NCI-H1048 (cell line): ENCODE measurements at regions not wholly inside any gene's neighbourhood (a gene's known extent, or its start where the extent isn't known, plus 50 kb on each side); places are given as distances from the start of the nearest gene placed in this dataset.
"Not testable (repeated sequence)": the region's sequence is repeated elsewhere in the genome, so short reads cannot be mapped to it uniquely, and the experiment has no call there.

Source experiments
- DNase-seq: peaks from one replicate; lab custom pipeline; 2025; lab: John Stamatoyannopoulos, UW

DNA sequence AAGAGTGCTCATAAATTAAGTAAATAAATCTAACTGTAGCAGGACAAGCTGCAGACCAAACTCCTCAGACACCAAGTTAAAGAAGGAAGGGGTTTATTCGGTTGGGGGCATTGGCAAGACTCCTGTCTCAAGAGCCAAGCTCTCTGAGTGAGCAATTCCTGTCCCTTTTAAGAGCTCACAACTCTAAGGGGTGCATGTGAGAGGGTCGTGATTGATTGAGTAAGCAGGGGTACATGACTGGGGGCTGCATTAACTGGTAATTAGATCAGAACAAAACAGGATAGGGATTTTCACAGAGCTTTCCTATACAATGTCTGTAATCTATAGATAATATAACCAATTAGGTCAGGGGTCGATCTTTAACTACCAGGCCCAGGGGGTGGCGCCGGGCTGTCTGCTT, 318.1 kb upstream of the TECRL start:
- DNase-seq: not testable (repeated sequence)

DNA sequence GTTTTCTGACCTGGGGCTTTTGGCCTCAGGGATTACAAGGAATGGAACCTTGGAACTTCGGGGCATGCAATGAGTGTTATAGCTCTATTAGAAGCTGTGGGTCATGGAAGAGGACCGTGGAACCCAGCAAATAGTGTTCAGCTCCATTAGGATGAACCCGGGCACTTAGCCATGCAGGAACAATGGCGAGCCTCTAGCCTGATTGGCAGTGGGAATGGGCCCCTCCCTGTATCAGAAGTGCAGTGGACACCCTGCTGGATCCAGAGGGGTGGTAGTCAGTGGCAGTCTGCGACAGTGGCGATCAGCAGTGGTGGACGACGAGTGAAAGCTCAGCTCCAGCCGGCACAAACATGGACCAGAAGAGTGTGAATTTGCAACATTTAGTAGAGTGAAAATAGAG, 315.4 kb upstream of the TECRL start:
- no peak for DNase-seq

DNA sequence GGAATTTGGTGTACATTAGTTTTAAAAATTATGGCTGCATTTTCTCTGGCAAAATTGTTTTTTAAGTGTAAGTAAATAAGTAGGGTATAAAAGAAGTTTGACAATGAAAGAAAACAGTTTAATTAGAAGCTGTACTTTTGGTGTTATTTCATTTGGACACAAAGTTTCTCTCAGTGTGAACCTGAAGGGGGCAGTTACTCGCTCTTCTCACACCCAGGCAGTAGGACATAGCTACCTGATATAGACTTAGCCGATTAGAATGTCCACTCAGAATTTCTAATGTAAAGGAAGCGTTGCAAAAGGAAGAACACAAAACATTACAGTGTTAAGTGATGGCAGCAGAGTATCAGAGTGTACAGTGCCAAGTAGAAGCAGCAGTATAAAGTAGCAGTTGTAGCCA, 311.9 kb upstream of the TECRL start:
- DNase-seq: no peak

DNA sequence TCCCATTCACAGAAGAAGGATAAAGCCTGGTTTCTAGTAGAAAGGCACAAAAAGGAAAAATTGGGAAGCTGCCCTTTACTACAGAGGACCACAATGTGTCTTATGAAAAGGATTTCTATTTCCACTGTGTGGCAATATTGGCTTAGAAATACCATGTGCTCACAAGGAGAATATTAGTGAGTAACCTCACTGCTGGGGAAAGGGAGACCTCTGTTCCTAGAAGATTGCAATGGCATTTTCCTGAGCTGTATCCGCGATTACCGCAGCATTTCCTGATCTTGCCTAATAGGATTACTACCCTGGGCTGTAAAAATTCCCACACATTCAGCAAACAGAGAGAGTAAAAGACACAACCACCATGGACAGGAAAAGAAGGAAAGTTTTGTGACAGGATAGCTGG, 308.8 kb upstream of the TECRL start:
- DNase-seq: no peak

DNA sequence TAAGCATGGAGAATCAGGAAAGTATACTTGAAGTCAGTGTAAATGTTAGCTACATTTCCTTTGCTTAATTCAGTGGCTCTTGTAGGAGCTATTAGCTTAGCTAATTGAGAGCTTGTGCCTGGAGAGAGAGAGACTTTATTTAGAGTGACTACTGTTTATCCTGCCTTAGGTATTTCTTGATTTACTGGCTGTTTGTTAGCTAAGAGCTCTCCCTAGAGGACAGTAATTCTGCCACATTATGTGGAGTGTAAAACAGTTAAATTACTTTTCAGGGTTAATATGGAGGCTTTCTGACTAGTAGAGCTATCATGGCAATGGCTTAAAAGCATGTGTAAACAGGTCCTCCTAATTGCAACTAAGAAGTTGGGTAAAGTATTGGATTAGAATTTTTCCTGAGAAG, 306.5 kb upstream of the TECRL start:
- DNase-seq: no peak

DNA sequence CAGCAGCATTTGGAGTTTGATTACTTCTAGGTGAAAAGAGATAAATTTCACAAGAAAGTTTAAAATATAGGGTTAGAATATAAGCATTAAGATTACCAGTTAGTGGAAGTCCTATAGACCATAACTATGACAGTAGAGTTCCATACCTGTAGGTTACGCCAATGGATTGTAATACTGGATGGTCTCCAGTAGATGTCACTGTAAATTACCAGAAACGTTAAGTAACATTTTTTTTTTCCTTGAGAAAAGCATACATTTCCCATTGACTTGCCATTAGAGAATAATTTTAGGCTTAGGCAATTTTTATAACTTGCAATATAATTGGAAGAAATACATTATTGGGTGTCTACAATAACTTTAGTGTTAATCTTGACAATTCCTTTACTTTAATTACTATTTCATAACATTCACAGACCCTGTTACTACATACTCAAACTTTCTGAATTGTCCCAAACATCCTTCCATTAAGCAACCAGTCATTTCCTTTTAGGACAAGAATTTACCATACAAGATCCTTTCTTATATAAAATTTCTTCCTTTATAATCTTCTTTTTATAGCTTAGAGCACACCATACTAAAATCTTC, 304.1 kb upstream of the TECRL start:
- no peak for DNase-seq

DNA sequence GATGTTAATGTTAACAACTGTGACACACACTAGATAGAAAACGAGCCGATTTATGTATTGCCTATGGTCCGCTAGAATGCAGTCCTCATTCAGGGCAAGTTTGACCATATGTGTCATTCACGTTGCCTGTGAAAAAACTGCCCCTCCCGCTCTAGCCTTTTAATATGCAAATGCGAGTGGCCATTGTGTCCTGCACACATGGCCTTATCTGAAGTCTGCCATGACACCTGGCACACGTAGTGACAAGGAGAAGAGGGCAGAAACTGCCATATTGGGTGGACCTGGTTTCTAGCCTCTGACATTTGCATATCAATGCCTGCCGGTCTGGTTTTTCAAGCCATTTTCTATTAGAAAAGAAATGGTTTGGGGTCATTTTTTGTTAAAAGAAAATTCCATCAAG, 303.3 kb upstream of the TECRL start:
- no peak for DNase-seq

DNA sequence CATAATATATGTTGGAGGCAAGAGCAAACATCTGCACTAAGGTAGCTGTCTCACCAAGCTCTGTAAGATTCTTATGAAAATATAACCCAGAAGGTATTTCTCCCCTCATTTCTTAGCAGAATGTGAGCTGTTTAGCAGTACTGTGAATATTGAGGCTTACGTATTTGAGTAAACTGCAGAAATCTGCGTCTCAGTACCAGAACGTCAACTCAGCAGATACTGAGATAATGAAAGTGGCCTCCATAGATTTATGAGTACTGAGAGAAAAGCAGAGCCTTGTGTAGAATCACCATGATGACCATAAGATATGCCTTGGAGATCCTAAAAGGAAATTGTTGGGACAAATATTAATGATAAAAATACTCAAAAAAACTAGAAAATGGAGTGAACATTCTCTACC, 296.7 kb upstream of the TECRL start:
- DNase-seq: no peak

DNA sequence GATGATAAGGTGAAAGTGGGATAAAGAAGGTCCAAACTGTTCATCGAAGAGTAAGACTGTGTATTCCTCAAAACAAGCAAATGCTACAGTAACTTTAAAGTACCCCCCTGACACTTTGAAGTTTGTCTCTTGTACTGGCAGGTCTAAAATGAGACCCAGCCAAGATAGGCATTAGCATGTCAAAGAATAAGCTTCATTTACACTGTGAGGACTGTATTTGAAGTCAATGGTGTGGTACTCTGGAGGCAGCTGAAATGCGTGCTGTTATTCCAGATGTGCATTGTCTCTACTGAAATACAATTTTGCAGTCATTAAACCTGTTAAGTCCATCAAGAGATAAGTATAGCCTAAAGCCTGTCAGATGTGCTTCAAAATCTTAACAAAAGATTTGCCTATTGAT, 288.9 kb upstream of the TECRL start:
- no peak for DNase-seq

DNA sequence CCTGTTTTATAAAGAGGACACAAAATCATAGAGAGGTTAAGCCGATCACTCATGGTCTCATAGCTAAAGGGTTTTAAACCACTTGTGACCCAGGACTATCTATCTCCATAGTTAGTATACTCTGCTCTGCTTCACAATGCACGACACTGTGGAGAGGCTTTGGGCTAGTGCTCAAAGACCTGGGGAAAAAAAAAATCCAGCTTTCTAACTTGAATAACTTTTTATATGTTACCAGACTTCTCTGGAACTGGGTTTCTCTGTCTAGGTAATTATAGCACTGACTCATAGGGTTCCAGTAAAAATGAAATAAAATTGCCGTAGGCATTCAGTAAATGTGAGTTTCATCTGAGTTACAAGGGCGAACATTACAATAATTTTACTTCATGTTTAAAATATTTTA, 273.7 kb upstream of the TECRL start:
- DNase-seq: no peak

DNA sequence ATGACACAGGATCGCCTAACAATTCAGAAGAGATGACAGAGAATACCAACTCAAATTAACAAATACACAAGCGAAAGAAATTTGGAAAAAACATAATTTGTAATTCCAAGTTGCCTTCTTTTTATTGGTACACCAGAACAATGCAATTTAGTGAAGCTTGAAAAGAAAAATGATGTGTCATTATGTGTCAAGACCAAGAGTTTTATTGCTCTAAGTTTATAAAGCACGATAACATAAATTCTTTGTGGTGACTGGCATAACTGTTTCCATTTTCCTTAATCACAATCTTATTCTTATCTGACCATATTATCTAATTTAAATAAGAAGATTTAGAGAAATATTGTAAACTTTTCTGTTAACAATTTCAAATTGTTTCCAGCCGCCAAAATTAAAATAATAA, 273.2 kb upstream of the TECRL start:
- DNase-seq: no peak

DNA sequence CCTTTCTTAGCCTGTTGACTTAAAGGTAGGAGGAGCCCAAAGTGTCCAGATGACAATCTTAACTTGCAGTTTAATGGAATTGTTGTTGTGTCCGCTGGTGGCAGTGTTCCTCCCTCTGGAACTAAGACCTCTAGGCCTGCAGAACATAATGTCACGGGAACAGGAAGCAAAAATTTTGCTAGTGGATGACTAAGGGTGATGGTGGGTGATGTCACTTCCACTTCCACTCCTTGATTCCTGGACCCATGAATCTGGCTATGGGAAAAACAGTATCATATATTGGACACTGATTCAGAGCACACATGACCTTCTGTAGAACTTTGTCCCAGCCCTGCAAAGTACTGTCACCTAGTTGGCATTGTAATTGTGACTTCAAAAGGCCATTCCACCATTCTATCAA, 263.9 kb upstream of the TECRL start:
- not testable (repeated sequence) for DNase-seq

DNA sequence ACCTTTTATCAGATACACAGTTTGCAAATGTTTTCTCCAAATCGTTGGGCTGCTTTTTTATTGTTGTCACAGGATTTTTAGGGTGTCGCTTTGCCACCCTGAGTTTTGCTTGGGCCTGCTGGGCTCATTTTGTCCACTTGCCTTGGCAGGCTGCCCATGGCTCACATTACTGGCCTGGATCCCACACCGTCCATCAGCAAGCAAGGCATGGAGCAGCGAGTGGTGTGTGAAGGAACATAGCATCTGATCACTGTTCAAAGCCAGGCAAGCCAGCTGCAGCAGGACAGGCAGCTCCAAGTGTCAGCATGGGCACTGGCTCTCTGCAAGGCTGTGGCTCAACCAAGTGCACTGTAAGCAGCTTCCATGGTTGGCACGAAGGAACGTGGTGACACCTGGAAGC, 261.4 kb upstream of the TECRL start:
- DNase-seq: no peak

DNA sequence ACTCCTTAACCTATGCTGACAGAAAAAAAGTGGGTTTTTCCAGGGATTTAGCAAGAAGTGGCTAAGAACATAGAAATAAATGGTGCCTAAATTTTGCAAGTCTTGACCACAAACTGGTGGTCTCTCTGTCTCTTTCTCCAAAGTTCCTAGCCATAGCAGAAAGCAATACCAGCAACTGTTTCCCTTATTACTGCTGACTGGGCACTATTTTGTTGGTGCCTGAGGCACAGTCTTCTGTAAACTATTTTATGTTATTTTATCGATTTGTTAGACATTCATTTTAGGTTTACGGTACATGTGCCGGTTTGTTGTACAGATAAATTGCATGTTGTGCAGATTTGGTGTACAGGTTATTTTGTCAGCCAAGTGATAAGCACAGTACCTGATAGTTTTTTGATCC, 234.6 kb upstream of the TECRL start:
- DNase-seq: no peak

DNA sequence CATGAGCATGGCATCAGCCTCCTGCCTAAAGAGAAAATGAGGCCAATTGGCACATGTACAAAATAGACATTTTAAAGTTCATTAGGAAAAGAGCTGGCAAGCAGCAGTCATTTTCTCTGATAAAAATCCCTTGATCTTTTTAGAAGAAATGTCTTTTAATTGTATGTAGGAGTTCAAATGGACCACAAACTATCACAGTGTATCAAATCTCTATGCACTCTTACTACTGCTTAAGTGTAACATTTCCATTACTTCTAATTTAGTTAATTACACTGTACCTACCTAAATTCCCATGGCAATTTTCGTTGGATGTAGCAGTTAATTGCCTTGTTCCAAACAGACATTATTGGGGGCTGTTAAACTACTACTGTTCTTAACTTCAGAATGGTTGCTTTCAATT, 233.7 kb upstream of the TECRL start:
- DNase-seq: no peak

DNA sequence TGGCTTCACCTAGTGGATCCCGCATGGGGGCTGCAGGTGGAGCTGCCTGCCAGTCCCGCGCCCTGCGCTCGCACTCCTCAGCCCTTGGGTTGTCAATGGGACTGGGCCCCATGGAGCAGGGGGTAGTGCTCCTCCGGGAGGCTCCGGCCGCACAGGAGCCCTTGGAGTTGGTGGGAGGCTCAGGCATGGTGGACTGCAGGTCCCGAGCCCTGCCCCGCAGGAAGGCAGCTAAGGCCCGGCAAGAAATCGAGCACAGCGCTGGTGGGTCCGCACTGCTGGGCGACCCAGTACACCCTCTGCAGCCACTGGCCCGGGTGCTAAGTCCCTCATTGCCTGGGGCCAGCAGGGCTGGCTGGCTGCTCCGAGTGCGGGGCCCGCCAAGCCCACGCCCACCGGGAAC, 231.2 kb upstream of the TECRL start:
- DNase-seq: not testable (repeated sequence)

DNA sequence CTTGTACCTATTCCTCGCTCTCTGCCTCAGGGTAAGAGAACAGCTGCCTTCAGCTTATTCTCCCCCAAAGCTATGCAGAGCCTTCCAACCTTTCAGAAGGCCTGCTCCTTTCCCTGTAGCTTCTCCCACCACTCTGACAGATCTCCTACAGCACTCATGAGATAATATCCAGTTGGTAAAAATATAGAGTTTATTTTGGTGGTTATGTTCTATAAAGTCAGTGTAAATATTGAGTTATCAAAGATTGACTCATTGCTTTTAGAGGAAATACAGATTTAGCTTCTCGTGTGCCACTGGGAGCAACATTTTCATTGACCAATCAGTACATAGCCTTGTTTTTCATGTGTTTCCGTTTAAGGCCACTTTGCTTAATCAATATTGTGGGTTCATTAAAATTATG, 216.2 kb upstream of the TECRL start:
- DNase-seq: no peak

DNA sequence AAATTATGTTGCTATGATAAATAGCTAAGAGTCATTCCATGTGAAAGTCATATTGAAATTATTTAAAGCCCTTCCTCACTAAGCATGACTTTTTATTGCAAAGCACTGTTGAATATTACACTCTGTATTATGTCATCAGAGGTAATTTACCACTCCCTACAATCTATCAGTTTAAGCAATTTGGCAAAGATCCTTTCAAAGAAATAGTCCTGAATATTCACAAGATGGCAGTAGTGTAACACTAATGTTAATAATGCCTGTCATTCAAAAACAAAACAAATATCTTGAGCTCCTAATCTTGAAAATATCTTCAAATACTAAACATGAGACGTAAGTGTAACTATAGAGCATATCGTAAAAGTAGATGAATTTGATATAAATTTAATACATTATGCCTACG, 208.6 kb upstream of the TECRL start:
- DNase-seq: peak; percentile 6

DNA sequence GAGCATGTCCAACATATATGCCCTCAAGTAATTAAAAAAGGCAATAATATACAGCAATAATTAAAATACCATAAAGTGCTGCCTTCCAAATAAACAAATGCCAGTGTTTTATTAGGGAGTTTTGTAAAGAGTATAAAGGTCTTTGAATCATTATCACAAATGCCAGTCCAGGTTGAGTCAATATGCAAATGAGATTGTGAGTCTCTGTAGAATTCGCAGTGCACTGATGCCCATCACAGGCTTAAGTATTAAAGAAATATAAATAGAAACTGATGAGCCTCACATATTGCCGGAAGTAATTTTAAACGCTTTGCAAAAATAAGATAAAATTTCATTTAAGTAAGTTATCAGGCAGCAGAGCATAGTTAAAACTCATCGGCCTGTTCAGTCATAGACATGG, 205.0 kb upstream of the TECRL start:
- peak; percentile 21 for DNase-seq

DNA sequence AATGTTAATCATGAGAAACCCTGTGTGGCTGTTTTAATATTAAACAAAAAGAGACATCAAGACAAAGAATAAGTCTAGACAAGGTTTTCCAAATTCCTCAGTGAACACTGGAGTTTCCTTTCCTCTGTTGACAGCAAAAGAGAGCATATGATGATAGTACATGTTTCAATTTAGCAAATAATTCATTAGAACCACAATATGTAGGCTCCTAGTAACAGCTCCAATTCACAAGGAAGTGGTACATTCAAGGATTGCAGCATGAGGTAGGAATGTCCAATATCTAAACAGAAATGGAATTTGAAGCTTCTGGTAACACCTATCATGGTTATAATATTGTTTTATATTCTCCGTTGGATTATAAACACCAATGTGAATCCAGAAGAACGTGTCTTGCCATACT, 203.8 kb upstream of the TECRL start:
- DNase-seq: no peak

DNA sequence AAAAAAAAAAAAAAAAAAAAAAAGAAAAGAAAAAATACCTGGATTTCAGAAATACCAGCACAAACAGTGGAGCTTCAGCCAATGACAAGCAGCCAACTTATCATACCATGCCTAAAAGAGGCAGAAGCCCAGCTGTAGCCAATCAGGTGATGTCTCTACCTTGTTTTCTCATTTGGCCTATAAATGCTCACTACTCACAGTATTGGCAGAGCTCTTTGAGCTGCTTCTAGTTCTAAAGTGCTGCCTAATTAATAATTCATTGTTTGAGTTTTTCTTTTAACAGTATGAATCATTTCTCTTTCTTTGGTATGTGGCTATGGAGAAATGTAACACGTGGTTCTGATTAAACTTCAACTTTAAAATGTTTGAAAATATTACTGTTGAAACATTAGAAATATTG, 188.8 kb upstream of the TECRL start:
- no peak for DNase-seq

DNA sequence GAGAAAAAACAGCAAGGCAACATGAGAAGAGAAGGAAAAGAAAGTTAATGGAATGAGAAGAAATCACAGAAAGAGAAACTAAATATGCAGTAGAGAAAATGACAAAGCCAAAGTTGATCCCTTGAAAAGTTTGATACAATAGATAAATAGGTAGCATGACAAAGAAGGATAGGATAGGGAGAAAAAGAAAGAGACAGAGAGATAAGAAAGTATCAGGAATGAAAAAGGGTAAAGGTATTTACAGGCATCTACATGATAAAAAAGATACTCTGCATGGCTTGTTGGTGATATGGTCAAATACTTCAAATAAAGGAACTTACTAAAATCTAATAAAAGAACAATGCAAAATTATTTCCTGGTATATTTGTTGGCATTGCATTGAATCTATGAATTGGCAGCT, 185.5 kb upstream of the TECRL start:
- DNase-seq: no peak

DNA sequence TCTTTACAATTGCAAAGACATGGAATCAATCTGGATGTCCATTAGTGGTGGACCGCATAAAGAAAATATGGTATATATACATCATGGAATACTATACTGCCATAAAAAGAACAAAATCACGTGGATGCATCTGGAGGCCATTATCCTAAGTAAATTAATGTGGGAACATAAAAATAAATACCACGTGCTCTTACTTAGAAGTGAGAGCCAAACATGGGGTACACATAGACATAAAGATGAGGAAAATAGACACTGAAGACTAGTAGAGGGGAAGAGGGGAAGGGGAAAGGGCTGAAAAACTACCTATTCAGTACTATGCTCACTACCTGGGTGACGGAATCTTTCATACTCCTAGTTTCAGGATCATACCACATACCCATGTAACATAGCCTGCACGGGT, 179.3 kb upstream of the TECRL start:
- no peak for DNase-seq

DNA sequence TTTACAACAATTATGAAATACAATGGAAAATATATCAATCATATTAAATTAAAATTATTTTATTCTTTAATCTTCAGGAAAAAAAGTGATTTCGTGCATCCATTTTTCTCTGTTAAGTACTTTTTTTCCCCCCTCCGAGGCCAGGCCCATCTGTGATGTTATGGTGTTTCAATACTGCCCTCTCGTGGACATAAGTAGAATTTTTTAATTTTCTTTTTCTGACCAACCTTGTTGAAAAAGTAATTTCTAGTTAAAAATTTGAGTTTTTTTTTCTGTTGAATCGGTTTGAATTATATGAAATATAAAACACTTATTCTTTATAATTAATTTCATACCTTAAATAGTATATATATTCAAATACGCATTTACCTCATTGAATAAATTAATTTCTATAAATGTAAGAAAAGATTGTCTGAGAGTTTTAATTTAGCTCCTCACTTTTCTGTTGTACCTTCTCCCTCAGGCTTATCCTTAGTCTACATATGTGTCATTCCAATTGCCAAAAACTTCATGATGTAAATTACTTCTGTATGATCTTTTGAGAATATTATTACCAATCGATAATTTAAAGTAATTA, 175.8 kb upstream of the TECRL start:
- no peak for DNase-seq

DNA sequence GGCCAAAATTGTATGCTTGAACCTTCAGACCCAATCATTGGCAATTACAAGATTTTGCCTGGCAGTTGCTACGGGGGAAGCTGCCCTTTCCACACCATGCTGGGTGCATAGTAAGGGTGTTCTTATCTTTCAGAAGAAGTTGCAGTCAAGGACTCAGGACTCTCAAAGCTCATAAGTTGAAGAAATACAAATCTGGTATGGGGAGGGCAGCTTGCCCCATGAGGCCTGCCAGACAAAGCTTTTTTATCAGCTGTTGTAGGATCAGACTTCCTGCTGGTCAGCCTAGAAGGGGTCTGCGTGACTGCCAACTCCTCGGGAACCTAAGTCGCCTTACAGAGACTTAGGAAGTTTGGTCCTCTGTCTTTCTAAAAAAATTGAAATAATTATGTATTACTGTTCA, 174.9 kb upstream of the TECRL start:
- DNase-seq: no peak
